CD4-positive, CD25-positive, alpha-beta regulatory T cell (primary cell): ENCODE measurements at regions not wholly inside any gene's neighbourhood (a gene's known extent, or its start where the extent isn't known, plus 50 kb on each side); places are given as distances from the start of the nearest gene placed in this dataset.

Experiments
- ATAC-seq, 2 donors: fragments of 150-1000 bp; cut with Tn5 transposase; one replicate each; pipeline ENCODE4 v1.10.0; 2021; ENCODE audit warnings: low read depth in 2 of 2, moderate number of reproducible peaks in 2 of 2, moderate library complexity in 1 of 2
- DNase-seq, 3 donors: peaks; one replicate each; pipeline versions ENCODE4 v3.0.0 to v3.0.0-alpha.2; 2012 to 2022; ENCODE audit warnings: mixed read lengths in 1 of 3
- H3K27ac ChIP-seq: one replicate; pipeline ENCODE4 v1.7.0; 2013; ENCODE audit warnings: mild to moderate bottlenecking, low read length; ENCODE audit not compliant: insufficient read depth, poor library complexity, severe bottlenecking
- H3K27me3 ChIP-seq: one replicate; pipeline ENCODE4 v1.7.0; 2013; ENCODE audit warnings: low read length; ENCODE audit not compliant: control insufficient read depth, insufficient read depth
- H3K36me3 ChIP-seq: one replicate; pipeline ENCODE4 v1.7.0; 2013; ENCODE audit warnings: mild to moderate bottlenecking, low read length, moderate library complexity; ENCODE audit not compliant: control insufficient read depth, insufficient read depth
- H3K4me1 ChIP-seq: 2 replicates; pipeline ENCODE4 v1.7.0; 2013; ENCODE audit warnings: mild to moderate bottlenecking, low read length; ENCODE audit not compliant: insufficient read depth, control insufficient read depth, poor library complexity, severe bottlenecking
- H3K4me3 ChIP-seq: one replicate; pipeline ENCODE4 v1.7.0; 2013; ENCODE audit warnings: low read depth, mild to moderate bottlenecking, low read length, moderate library complexity
- H3K9me3 ChIP-seq, 2 experiments: 1 replicate in 1 of 2; 2 replicates in 1 of 2; pipeline ENCODE4 v1.7.0; 2013; ENCODE audit warnings: low read length in 2 of 2, mild to moderate bottlenecking in 1 of 2, moderate library complexity in 1 of 2; ENCODE audit not compliant: control insufficient read depth in 2 of 2
- H3K27ac Mint-ChIP-seq, 3 donors: one replicate each; pipeline ENCODE4 v1.8.0; 2020 to 2022; ENCODE audit warnings: mild to moderate bottlenecking in 3 of 3, mixed read lengths in 3 of 3, moderate library complexity in 2 of 3
- H3K27me3 Mint-ChIP-seq: one replicate; pipeline ENCODE4 v1.8.0; 2022; ENCODE audit warnings: mild to moderate bottlenecking, mixed read lengths
- H3K36me3 Mint-ChIP-seq: one replicate; pipeline ENCODE4 v1.8.0; 2020; ENCODE audit warnings: mixed read lengths
- H3K4me1 Mint-ChIP-seq, 4 donors: one replicate each; pipeline ENCODE4 v1.8.0; 2020 to 2022; ENCODE audit warnings: mixed read lengths in 4 of 4, mild to moderate bottlenecking in 1 of 4
- H3K4me3 Mint-ChIP-seq, 4 donors: one replicate each; pipeline ENCODE4 v1.8.0; 2020 to 2022; ENCODE audit warnings: mild to moderate bottlenecking in 4 of 4, mixed read lengths in 4 of 4, moderate library complexity in 3 of 4
- H3K9me3 Mint-ChIP-seq, 7 donors: one replicate each; pipeline ENCODE4 v1.8.0; 2020 to 2022; ENCODE audit warnings: mixed read lengths in 7 of 7, mild to moderate bottlenecking in 3 of 7, moderate library complexity in 2 of 7

DNA sequence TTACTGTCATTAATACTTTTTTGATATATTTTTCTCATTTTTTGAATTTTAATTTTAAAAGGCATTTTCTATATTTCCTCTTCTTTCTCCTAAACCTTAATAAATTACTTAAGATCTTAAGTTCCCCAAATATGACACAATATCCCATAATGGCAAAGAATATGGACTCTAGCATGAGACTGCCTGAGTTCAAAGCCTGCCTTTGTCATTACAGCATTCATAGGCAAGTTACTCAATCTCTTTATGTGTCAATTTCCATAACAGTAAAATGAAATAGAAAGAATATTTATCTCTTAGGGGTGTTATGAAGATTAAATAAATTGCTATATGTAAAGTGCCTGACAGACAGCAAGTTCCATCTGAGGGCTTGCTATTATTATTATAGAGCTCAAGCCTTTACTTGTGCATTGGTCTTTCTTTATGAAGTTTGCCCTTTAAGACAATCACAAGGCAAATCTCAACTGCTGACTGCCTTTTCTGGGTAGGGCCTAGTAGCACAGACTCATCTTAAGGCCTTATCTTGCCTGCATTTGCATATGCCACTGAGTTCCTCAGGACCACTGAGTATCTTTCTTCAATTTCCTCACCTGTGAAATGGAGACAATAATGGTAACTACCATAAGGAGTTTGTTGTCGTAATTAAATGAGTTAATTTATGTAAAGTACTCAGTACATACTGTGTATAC is 231.0 kb downstream of the NRIP1 start:
- Histone ChIP-seq H3K27me3 (no peaks in the 10 kb centered on the region), H3K27ac (no peak overlapping the region), H3K4me1 (no peaks in the 10 kb centered on the region), H3K9me3 (no peaks in the 10 kb centered on the region), H3K36me3 (no peaks in the 10 kb centered on the region), H3K4me3 (no peak overlapping the region)
- Mint-ChIP-seq H3K36me3 (no peaks in the 10 kb centered on the region), H3K27ac (no peak overlapping the region), H3K27me3 (peaks cover 10% of the 10 kb centered on the region), H3K4me1 (no peaks in the 10 kb centered on the region), H3K9me3 (peaks cover 0 to 4% (median 0%) of the 10 kb centered on the region in 7 donors), H3K4me3 (no peak overlapping the region)
- DNase-seq: no peak
- no peak for ATAC-seq

DNA sequence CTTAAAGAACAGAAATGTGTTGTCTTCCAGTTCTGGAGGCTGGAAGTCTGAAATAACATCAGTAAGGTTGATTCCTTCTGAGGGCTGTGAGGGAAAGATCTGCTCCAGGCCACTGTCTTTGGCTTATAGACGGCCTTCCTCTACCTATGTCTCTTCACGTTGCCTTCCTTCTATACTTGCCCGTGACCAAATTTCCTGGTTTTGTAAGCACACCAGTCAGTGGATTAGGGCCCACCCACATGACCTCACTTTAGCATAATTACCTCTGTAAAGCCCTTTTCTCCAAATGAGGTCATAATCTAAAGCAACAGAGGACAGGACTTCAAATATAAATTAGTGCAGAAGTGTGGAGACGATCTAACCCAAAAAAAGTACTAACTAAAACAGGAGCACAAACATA is 231.6 kb downstream of the NRIP1 start:
- no peaks in the 10 kb centered on the region for H3K4me1 ChIP-seq
- Mint-ChIP-seq H3K4me3 (no peak overlapping the region), H3K27me3 (peaks cover 9% of the 10 kb centered on the region), H3K36me3 (no peaks in the 10 kb centered on the region), H3K9me3 (peaks cover 0 to 4% (median 0%) of the 10 kb centered on the region in 7 donors), H3K27ac (peak overlapping the region in 1 of 3 donors; percentile 38), H3K4me1 (no peaks in the 10 kb centered on the region)
- H3K36me3 ChIP-seq: no peaks in the 10 kb centered on the region
- DNase-seq (no peak), ATAC-seq (no peak)
- no peak overlapping the region for H3K27ac ChIP-seq
- no peaks in the 10 kb centered on the region for H3K9me3 ChIP-seq
- no peak overlapping the region for H3K4me3 ChIP-seq
- H3K27me3 ChIP-seq: no peaks in the 10 kb centered on the region

DNA sequence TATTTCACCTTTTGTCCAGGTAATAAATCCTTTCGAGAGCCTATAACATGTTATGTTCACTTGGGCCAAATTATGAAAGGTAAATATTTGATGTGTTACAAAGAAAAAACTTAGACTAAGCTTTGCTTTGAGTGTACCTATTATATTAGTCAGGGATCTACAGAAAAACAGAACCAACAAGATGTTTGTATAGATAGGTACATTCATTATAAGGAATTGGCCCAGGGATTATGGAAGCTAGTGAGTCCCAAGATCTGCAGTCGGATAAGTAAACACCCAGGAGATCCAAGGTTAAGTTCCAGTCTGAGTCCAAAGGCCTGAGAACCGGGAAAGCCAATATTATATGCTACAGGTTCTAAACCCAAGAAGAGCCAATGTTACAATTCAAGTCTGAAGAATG is 234.5 kb downstream of the NRIP1 start:
- DNase-seq (no peak), ATAC-seq (no peak)
- Mint-ChIP-seq H3K36me3 (no peaks in the 10 kb centered on the region), H3K4me3 (no peak overlapping the region), H3K27me3 (no peaks in the 10 kb centered on the region), H3K4me1 (peaks cover 0 to 2% (median 0%) of the 10 kb centered on the region in 4 donors), H3K27ac (no peak overlapping the region), H3K9me3 (peaks cover 0 to 4% (median 0%) of the 10 kb centered on the region in 7 donors)
- Histone ChIP-seq H3K27ac (no peak overlapping the region), H3K36me3 (no peaks in the 10 kb centered on the region), H3K27me3 (no peaks in the 10 kb centered on the region), H3K9me3 (no peaks in the 10 kb centered on the region), H3K4me1 (no peaks in the 10 kb centered on the region), H3K4me3 (no peak overlapping the region)

DNA sequence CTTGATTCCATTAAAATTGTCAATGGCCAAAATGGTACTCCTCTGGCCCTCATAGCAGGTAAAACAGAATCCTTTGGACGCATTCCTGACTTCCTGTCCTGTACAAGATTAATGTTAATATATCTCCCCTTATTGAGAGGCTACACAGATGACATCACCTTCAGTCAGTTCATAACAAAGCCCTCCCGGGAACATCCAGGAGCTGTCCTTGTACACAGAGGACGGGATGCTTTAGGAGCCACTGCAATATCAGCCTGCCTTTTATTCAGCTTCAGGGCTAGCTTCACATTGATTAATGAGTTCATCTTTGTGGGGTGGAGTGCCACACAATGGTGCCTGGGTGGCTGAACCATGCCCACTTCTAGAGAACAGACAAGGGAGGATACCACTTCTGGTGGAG is 235.1 kb downstream of the NRIP1 start:
- Histone ChIP-seq H3K27me3 (no peaks in the 10 kb centered on the region), H3K4me3 (no peak overlapping the region), H3K27ac (no peak overlapping the region), H3K9me3 (no peaks in the 10 kb centered on the region), H3K36me3 (no peaks in the 10 kb centered on the region), H3K4me1 (no peaks in the 10 kb centered on the region)
- Mint-ChIP-seq H3K4me1 (peaks cover 0 to 2% (median 0%) of the 10 kb centered on the region in 4 donors), H3K9me3 (peaks cover 0 to 4% (median 0%) of the 10 kb centered on the region in 7 donors), H3K27ac (no peak overlapping the region), H3K27me3 (no peaks in the 10 kb centered on the region), H3K4me3 (no peak overlapping the region), H3K36me3 (no peaks in the 10 kb centered on the region)
- DNase-seq: no peak
- ATAC-seq: no peak

DNA sequence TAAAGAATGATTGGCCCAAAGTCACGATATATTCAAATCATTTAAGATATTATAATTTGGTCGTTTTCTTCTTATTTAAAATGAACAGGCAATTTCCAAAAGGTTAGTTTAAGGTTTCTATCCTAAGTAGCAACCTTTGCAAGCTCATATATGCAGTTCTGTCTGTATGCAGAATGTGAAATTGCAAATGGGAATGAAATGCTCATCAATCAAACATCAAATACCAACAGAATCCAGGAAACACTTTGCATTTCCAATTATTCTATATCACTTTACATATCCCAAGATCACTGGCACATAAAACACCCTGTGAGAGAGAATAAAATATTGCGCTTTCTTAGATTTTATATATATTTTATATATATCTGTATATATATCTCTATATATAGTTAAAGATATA is 237.3 kb downstream of the NRIP1 start:
- Histone ChIP-seq H3K36me3 (no peaks in the 10 kb centered on the region), H3K27me3 (no peaks in the 10 kb centered on the region), H3K4me1 (no peaks in the 10 kb centered on the region), H3K4me3 (no peak overlapping the region), H3K27ac (no peak overlapping the region), H3K9me3 (no peaks in the 10 kb centered on the region)
- H3K9me3 Mint-ChIP-seq: peaks cover 0 to 2% (median 0%) of the 10 kb centered on the region in 7 donors
- H3K27me3 Mint-ChIP-seq: no peaks in the 10 kb centered on the region
- ATAC-seq: no peak
- no peak overlapping the region for H3K27ac Mint-ChIP-seq
- H3K36me3 Mint-ChIP-seq: no peaks in the 10 kb centered on the region
- peaks cover 0 to 2% (median 0%) of the 10 kb centered on the region in 4 donors for H3K4me1 Mint-ChIP-seq
- H3K4me3 Mint-ChIP-seq: no peak overlapping the region
- DNase-seq: no peak

DNA sequence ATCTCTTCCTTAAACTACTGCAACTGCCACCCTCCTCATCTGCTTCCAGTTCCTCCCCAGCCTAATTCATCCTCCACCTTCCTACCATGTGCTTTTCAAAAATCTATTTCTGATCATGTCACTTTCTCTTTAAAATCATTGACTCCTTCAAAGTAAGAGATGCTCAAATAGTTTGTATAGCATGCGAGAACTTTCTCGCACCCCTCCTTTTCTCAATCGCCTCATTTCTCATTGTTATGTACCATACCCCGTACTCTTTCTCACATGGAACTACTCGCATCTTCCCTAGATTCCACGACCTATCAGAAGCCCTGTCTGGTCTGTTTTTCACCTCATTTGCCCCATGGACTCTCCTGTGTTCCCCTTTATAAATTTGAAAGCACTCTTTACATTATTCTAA is 238.2 kb downstream of the NRIP1 start:
- H3K27ac Mint-ChIP-seq: no peak overlapping the region
- Histone ChIP-seq H3K27me3 (no peaks in the 10 kb centered on the region), H3K4me1 (no peaks in the 10 kb centered on the region), H3K27ac (no peak overlapping the region), H3K4me3 (no peak overlapping the region), H3K36me3 (no peaks in the 10 kb centered on the region), H3K9me3 (no peaks in the 10 kb centered on the region)
- no peaks in the 10 kb centered on the region for H3K36me3 Mint-ChIP-seq
- H3K4me1 Mint-ChIP-seq: peaks cover 0 to 2% (median 0%) of the 10 kb centered on the region in 4 donors
- DNase-seq: no peak
- H3K4me3 Mint-ChIP-seq: no peak overlapping the region
- H3K9me3 Mint-ChIP-seq: peaks cover 0 to 2% (median 0%) of the 10 kb centered on the region in 7 donors
- H3K27me3 Mint-ChIP-seq: no peaks in the 10 kb centered on the region
- no peak for ATAC-seq

DNA sequence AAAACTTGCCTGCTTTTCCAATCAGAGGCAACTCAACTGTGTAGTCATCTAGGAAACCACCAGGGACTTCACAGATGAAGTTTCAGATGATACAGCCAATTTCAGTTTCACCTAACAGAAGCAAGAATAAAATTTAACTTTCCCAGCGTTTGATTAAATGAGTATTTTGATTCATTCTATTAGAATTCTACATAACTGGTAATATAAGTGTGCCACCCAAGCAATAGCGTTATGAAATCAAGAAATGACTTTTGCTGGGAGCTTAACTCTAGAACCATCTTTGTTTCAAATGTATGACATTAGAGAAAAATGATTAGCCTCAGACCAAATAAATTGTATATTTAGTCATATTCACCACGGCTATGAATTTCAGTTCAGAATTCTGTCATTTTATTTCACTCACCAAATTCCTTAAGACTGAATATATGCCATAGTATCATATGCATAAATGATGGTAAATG is 239.3 kb downstream of the NRIP1 start:
- H3K36me3 Mint-ChIP-seq: no peaks in the 10 kb centered on the region
- no peak overlapping the region for H3K4me3 Mint-ChIP-seq
- Histone ChIP-seq H3K9me3 (no peaks in the 10 kb centered on the region), H3K36me3 (no peaks in the 10 kb centered on the region), H3K27ac (no peak overlapping the region), H3K4me1 (no peaks in the 10 kb centered on the region), H3K27me3 (no peaks in the 10 kb centered on the region), H3K4me3 (no peak overlapping the region)
- H3K27ac Mint-ChIP-seq: no peak overlapping the region
- H3K9me3 Mint-ChIP-seq: peaks cover 0 to 2% (median 0%) of the 10 kb centered on the region in 7 donors
- ATAC-seq: no peak
- DNase-seq: peak in 1 of 3 donors; percentile 8
- H3K27me3 Mint-ChIP-seq: no peaks in the 10 kb centered on the region
- peaks cover 0 to 2% (median 0%) of the 10 kb centered on the region in 4 donors for H3K4me1 Mint-ChIP-seq

DNA sequence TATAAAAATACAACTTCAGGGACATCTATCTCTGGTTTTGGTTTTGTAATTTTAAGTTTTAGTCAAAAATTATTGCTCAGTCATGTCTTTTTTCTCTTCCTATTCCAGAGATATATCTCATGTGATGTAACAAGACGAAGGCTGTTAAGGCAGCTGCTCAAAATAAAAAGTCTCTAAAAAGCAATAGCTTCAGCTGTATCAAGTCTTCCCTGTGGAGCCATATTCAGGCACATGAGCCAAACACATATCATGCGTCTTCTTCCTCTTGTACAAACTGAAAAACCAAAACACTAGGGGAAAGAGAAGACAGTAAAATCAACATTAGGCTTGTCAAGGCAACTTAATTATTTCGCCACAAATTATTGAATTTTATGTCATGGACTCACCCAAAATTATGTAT is 240.7 kb downstream of the NRIP1 start:
- DNase-seq (no peak), ATAC-seq (no peak)
- H3K9me3 Mint-ChIP-seq: peaks cover 0 to 2% (median 0%) of the 10 kb centered on the region in 7 donors
- Histone ChIP-seq H3K4me3 (no peak overlapping the region), H3K36me3 (no peaks in the 10 kb centered on the region), H3K27ac (no peak overlapping the region), H3K9me3 (no peaks in the 10 kb centered on the region), H3K4me1 (no peaks in the 10 kb centered on the region), H3K27me3 (no peaks in the 10 kb centered on the region)
- H3K27me3 Mint-ChIP-seq: peaks cover 4% of the 10 kb centered on the region
- H3K4me3 Mint-ChIP-seq: peak overlapping the region in 1 of 4 donors; percentile 56
- H3K27ac Mint-ChIP-seq: no peak overlapping the region
- H3K36me3 Mint-ChIP-seq: no peaks in the 10 kb centered on the region
- peaks cover 0 to 2% (median 0%) of the 10 kb centered on the region in 4 donors for H3K4me1 Mint-ChIP-seq
